HG02981 (cell line): ENCODE measurements at regions not wholly inside any gene's neighbourhood (a gene's known extent, or its start where the extent isn't known, plus 50 kb on each side); places are given as distances from the start of the nearest gene placed in this dataset.
"Not testable (repeated sequence)": the region's sequence is repeated elsewhere in the genome, so short reads cannot be mapped to it uniquely, and the experiment has no call there.

Source experiments
- ATAC-seq: cut with Tn5 transposase; IDR thresholded peaks from one replicate; pipeline ENCODE4 v1.9.1; 2021; ENCODE audit warnings: mild to moderate bottlenecking, moderate library complexity; ENCODE audit not compliant: unreplicated experiment

GRCh38 chr1:47656719-47657685, 219.2 kb downstream of the FOXD2 start:
- ATAC-seq = no peak

DNA sequence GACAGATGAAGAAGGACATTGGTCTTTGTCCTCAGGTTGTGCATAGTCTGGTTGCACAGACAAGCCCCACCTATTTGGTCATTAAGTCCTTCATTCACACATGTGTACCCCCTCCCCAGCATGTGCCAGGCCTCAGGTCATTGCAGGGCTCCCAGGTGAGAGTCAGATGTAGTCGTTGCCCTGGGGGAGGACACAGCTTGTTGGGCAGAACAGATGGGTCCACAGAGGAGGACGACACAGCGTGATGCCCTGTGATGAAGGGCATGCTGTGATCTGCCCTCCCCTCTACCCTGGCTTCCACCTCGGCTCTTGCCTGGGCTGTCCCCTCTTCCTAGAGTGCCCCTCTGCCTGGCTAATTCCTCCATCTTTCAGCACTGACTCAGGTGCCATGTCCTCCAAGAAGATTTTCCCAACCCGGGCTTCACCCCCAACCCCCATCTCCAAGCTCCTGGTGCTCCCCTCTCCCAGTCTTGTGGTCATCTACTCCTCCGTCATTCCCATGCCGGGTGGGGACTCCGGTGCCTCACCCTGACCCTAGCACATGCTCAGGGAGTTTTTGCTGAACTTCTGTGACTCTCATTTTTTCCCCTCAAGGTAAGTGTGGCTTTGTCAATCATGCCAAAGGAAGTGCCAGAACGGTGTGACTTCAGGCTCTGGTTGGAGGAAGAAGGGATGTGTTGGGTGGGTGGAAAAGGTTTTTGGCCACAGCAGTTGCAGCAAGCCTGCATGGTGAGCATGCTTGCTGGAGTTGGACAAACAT, 220.5 kb downstream of the FOXD2 start:
- ATAC-seq = no peak

- ATAC-seq = no peak
Observed at GRCh38 chr1:47659146-47659545, 221.3 kb downstream of the FOXD2 start.

DNA sequence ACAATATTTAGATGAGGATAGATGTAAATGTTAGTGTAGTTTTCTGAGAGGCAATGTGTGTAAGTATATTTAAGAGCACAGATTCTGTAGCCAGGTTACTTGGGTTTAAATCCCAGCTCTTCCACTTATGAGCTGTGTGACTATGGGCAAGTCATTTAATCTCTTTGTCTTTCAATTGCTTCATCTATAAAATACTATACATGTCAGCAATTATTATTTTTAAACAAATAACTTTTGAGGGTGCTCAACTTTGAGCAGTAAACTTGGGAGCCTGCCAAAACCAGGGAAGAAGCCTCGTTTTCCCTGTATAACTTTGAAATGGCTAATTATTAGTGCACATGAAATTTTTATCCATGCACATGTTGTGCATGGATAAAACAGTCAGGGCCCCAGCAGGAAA, 222.8 kb downstream of the FOXD2 start:
- ATAC-seq = no peak

GRCh38 chr1:47661040-47661439, 223.2 kb downstream of the FOXD2 start:
- ATAC-seq = no peak

- no peak for ATAC-seq
Observed at GRCh38 chr1:47662068-47662467, 224.2 kb downstream of the FOXD2 start.

DNA sequence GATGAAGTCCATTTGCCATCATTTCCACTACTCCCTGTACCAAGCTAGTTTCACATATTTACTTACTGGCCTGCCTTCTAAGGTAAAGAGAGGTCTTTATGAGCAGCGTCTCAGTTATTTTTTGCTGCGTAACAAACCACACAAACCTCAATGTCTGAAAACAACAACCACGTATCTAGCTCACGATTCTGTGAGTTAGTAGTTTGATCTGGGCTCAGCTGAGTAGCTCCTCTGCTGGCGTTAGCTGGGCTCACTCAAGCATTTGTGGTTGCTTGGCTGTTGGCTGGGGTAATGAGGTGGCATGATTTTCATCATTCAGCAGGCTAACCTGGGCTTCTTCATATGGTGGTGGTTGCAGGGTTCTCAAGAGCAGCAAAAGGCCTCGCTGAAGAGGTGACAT, 225.4 kb downstream of the FOXD2 start:
- ATAC-seq = no peak

DNA sequence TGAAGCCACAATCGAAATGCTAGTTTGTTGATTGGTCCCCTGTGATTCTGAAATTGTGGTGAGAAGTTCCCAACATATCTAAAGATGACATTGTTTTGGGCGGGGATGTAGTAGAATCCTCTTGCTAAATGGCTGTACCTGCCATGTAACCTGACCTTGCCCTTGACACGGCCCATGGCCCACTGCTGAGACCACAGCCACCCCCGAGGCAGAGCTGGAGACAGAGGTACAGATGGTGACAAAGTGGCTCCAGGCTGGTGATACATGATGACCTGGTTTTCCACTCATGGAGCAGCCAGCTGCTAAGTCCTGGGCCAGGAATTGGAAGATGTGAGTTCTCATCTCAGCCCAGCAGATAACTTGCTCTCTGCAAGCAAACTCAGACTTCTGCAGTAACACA, 226.5 kb downstream of the FOXD2 start:
- ATAC-seq = no peak

DNA sequence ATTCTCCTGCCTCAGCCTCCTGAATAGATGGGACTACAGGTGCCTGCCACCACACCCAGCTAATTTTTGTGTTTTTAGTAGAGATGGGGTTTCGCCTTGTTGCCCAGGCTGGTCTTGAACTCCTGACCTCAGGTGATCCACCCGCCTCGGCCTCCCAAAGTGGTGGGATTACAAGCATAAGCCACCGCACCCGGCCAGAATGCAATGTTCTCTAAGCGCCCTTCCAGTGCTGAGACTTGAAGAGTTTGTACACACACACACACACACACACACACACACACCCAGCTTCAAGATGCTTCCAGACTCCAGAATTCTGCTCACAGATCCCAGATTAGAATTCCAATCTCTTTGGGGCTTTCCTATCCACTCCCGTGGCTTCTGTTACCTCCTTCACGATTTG, 227.1 kb downstream of the FOXD2 start:
- ATAC-seq = not testable (repeated sequence)

DNA sequence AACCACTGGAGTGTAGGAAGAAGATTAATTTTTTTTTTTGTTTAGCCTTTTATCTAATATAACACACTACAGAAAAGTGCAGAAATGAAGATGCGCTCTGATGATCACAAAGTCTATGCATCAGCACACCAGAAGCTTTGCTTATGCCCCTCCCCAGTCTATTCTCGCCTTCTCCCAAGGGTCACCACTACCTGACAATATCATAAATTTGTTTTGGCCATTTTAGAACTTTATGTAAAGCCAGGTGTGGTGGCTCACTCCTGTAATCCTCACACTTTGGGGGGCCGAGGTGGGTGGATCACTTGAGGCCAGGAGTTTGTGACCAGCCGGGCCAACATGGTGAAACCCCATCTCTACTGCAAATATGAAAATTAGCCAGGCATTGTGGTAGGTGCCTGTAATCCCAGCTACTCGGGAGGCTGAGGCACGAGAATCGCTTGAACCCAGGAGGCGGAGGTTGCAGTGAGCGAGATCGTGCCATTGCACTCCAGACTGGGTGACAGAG, 231.3 kb downstream of the FOXD2 start:
- no peak for ATAC-seq

DNA sequence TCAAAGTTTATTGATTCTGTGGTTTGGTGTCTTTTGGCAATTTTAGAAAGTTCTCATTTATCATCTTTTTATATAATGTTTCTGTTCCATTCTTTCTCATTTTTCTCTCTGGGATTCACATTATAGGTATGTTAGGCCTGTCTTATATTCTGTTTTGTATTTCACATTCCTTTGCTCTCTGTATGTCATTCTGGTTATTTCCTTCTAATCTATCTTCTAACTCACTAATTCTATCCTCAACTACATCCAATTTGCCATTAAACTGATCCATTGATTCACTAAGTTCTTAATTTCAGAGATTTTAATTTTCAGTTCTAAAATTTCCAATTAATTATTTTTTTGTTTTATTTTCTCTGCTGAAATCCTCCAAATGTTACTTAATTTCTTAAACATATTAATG, 234.8 kb downstream of the FOXD2 start:
- ATAC-seq = no peak

DNA sequence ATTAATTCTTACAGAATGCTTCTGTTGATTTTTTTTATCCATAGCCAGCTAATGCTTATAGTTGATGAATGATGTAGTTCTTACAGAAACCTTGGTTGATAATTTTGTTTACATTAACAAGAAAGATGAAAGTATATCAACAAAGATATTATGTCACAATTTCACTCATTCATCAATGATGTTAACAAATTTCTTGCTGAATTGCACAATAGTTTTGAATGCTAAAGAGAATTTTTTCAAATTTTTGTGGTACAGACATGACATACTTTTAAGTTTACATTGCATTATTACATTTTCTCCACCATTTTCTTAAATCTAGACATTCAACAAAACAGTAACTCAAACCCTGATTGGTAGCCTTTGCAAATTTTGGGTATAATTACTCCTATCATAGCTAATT, 236.3 kb downstream of the FOXD2 start:
- no peak for ATAC-seq

DNA sequence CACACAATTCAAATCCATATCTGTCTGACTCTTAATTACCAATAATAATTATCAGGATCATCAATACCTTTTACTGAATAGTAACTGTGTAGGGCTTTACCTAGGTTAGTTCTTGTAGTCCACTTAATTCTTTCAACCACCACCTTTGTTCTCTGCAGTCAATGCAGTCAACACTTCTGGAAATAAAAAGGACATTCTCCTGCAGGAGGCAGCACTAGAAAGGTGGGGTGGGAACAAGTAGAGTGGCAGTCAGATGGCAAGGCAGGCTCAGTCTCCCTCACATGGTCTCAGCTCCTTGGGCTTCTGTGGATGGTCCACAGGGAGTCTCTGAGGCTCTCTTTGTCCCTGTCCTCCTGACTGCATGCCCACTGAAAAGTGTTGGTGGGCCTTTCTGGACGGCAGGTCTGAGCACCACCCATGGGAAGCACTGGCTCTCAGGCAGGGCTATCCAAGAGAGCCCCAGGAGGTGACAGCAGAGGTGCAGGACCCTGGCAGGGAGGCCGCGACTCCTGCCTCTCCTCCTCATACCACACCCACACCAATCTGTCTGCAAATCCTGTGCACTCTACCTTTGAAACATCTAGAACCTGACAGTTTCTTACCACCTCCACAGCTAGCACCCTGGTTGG, 237.3 kb downstream of the FOXD2 start:
- ATAC-seq = no peak

- no peak for ATAC-seq
Observed at GRCh38 chr1:47675721-47676120, 237.9 kb downstream of the FOXD2 start.

- no peak for ATAC-seq
Observed at GRCh38 chr1:47676311-47677054, 238.6 kb downstream of the FOXD2 start.

DNA sequence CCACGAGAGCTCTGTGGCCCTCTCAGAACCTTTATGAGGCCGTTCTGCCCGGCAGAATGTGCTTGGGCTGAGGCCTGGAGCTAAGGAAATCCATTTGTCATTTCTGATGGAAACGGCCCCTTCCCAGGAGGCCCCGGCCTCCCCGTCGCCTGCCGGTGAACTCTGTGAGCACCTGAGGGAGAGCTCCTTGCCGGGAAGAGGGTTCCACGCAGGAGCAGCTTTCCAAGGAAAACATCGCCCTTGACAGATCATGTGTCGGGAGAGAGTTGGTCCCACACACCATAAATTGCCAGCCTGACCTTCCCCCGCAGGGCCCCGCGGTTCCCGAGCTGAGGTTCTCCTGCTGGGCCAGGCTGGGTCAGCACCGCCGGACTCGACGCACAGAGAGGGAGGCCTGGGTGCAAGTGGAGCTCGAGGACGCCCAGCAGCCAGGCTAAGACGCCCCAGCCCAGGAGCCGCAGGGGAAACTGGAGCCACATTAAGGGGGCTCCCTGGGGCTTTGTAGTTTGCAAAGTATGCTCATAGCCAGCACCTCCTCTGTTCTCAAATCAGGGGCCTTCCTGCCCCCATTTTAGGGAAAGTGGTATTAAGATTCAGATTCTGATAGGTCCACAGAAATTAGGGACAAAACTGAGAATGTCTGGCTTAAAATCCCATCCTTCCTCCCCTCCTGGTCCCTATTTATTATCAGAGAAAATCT, 239.5 kb downstream of the FOXD2 start:
- ATAC-seq = no peak

GRCh38 chr1:47678464-47678980, 240.7 kb downstream of the FOXD2 start:
- no peak for ATAC-seq

GRCh38 chr1:47679301-47679791, 241.5 kb downstream of the FOXD2 start:
- no peak for ATAC-seq

GRCh38 chr1:47679826-47680225, 242.0 kb downstream of the FOXD2 start:
- no peak for ATAC-seq
